ENCODE measurements at regions not wholly inside any gene's neighbourhood (a gene's known extent, or its start where the extent isn't known, plus 50 kb on each side); places are given as distances from the start of the nearest gene placed in this dataset.
"Not testable (repeated sequence)": the region's sequence is repeated elsewhere in the genome, so short reads cannot be mapped to it uniquely, and the experiment has no call there.

DNA sequence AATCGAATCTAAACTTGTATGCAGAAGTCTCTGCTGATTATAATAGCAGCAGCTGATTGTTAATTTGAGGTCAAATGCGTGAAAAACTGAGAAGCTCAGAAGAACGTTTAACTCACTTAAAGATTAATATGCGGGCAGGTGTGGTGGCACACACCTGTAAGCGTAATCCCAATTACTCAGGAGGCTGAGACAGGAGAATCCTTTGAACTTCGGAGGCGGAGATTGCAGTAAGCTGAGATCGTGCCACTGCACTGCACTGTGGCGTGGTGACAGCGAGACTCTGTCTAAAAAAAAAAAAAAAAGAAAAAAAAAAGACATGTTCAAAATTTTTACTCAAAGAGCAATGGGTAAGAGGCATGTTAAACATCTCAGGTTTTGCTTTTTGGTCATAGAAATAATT is 1370.8 kb downstream of the GRIK2 start:
- TF ChIP-seq, protein P1, sequence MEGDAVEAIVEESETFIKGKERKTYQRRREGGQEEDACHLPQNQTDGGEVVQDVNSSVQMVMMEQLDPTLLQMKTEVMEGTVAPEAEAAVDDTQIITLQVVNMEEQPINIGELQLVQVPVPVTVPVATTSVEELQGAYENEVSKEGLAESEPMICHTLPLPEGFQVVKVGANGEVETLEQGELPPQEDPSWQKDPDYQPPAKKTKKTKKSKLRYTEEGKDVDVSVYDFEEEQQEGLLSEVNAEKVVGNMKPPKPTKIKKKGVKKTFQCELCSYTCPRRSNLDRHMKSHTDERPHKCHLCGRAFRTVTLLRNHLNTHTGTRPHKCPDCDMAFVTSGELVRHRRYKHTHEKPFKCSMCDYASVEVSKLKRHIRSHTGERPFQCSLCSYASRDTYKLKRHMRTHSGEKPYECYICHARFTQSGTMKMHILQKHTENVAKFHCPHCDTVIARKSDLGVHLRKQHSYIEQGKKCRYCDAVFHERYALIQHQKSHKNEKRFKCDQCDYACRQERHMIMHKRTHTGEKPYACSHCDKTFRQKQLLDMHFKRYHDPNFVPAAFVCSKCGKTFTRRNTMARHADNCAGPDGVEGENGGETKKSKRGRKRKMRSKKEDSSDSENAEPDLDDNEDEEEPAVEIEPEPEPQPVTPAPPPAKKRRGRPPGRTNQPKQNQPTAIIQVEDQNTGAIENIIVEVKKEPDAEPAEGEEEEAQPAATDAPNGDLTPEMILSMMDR (IDR thresholded peaks at IDR 0.05; ENCODE audit: borderline replicate concordance, extremely low read depth, insufficient read depth): no peak
- Histone ChIP-seq H3K9me3 (ENCODE audit: control insufficient read depth in 2 of 3, insufficient read depth in 1 of 3, low read length in 3 of 3) (peaks cover 0 to 3% (median 0%) of the 10 kb centered on the region in 3 donors), H3K36me3 (ENCODE audit: control insufficient read depth in 2 of 3, insufficient read depth in 3 of 3, low read length in 3 of 3) (no peaks in the 10 kb centered on the region), H3K4me1 (ENCODE audit: control insufficient read depth in 2 of 3, insufficient read depth in 2 of 3, low read depth in 1 of 3, low read length in 3 of 3) (no peaks in the 10 kb centered on the region), H3K27me3 (ENCODE audit: control insufficient read depth, insufficient read depth, low read length) (no peaks in the 10 kb centered on the region), H3K9ac (ENCODE audit: low read length in 3 of 3) (no peak overlapping the region), H3K4me3 (ENCODE audit: low read length in 3 of 3) (no peak overlapping the region), H3K27ac (ENCODE audit: low read depth in 2 of 2, low read length in 2 of 2) (no peak overlapping the region)
- intact Hi-C loops (cut with DNase I): no loop called here
- DNase-seq (no peak), FAIRE-seq (no peak)

DNA sequence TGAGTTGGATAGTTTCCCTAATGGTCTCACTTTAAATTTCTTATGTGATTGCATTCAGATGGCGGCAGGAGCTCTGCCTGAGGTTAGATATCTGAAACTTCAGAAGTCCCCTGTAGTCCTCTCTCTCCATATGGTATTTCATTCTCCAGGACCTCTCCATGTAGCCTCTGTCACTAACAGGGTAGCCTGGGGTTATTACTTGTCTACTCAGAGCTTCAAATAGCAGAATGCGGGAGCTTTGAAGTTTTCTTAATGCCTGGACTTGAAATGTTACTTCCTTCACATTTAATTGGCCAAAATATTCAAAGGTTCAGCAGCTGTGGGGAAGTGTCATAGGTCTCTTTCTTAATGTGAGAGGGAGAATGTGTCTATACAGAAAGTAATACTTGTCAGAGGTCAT is 1370.4 kb downstream of the GRIK2 start:
- H3K9ac ChIP-seq (ENCODE audit: low read length in 3 of 3): no peak overlapping the region
- no peaks in the 10 kb centered on the region for H3K36me3 ChIP-seq (ENCODE audit: control insufficient read depth in 2 of 3, insufficient read depth in 3 of 3, low read length in 3 of 3)
- DNase-seq: no peak
- peaks cover 0 to 3% (median 0%) of the 10 kb centered on the region in 3 donors for H3K9me3 ChIP-seq (ENCODE audit: control insufficient read depth in 2 of 3, insufficient read depth in 1 of 3, low read length in 3 of 3)
- FAIRE-seq: no peak
- H3K4me1 ChIP-seq (ENCODE audit: control insufficient read depth in 2 of 3, insufficient read depth in 2 of 3, low read depth in 1 of 3, low read length in 3 of 3): no peaks in the 10 kb centered on the region
- H3K4me3 ChIP-seq (ENCODE audit: low read length in 3 of 3): no peak overlapping the region
- no peaks in the 10 kb centered on the region for H3K27me3 ChIP-seq (ENCODE audit: control insufficient read depth, insufficient read depth, low read length)
- TF ChIP-seq, protein P1 (IDR thresholded peaks at IDR 0.05; ENCODE audit: borderline replicate concordance, extremely low read depth, insufficient read depth): no peak
- H3K27ac ChIP-seq (ENCODE audit: low read depth in 2 of 2, low read length in 2 of 2): no peak overlapping the region
- intact Hi-C loops (cut with DNase I): no loop called here

- Histone ChIP-seq H3K4me1 (ENCODE audit: control insufficient read depth in 2 of 3, insufficient read depth in 2 of 3, low read depth in 1 of 3, low read length in 3 of 3) (no peaks in the 10 kb centered on the region), H3K27me3 (ENCODE audit: control insufficient read depth, insufficient read depth, low read length) (no peaks in the 10 kb centered on the region), H3K4me3 (ENCODE audit: low read length in 3 of 3) (no peak overlapping the region), H3K9ac (ENCODE audit: low read length in 3 of 3) (no peak overlapping the region), H3K27ac (ENCODE audit: low read depth in 2 of 2, low read length in 2 of 2) (no peak overlapping the region), H3K9me3 (ENCODE audit: control insufficient read depth in 2 of 3, insufficient read depth in 1 of 3, low read length in 3 of 3) (no peaks in the 10 kb centered on the region), H3K36me3 (ENCODE audit: control insufficient read depth in 2 of 3, insufficient read depth in 3 of 3, low read length in 3 of 3) (no peaks in the 10 kb centered on the region)
- DNase-seq: no peak
- TF ChIP-seq, protein P1 (IDR thresholded peaks at IDR 0.05; ENCODE audit: borderline replicate concordance, extremely low read depth, insufficient read depth): no peak
- intact Hi-C loops (cut with DNase I): no loop called here
- no peak for FAIRE-seq
These were observed 1368.4 kb downstream of the GRIK2 start for GRCh38 chr6:102761872-102762271.

GRCh38 chr6:102759415-102759814 is 1365.9 kb downstream of the GRIK2 start:
- Histone ChIP-seq H3K27ac (ENCODE audit: low read depth in 2 of 2, low read length in 2 of 2) (no peak overlapping the region), H3K9ac (ENCODE audit: low read length in 3 of 3) (no peak overlapping the region), H3K9me3 (ENCODE audit: control insufficient read depth in 2 of 3, insufficient read depth in 1 of 3, low read length in 3 of 3) (no peaks in the 10 kb centered on the region), H3K4me1 (ENCODE audit: control insufficient read depth in 2 of 3, insufficient read depth in 2 of 3, low read depth in 1 of 3, low read length in 3 of 3) (no peaks in the 10 kb centered on the region), H3K36me3 (ENCODE audit: control insufficient read depth in 2 of 3, insufficient read depth in 3 of 3, low read length in 3 of 3) (no peaks in the 10 kb centered on the region), H3K27me3 (ENCODE audit: control insufficient read depth, insufficient read depth, low read length) (no peaks in the 10 kb centered on the region), H3K4me3 (ENCODE audit: low read length in 3 of 3) (no peak overlapping the region)
- TF ChIP-seq, protein P1 (IDR thresholded peaks at IDR 0.05; ENCODE audit: borderline replicate concordance, extremely low read depth, insufficient read depth): no peak
- intact Hi-C loops (cut with DNase I): no loop called here
- no peak for FAIRE-seq
- no peak for DNase-seq

DNA sequence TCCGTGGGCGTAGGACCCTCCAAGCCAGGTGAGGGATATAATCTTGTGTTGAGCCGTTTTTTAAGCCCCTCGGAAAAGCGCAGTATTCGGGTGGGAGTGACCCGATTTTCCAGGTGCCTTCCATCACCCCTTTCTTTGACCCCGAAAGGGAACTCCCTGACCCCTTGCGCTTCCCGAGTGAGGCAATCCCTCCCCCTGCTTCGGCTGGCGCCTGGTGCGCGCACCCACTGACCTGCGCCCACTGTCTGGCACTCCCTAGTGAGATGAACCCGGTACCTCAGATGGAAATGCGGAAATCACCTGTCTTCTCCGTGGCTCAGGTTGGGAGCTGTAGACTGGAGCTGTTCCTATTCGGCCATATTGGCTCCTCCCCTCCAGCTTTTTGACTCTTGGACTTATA is 1365.0 kb downstream of the GRIK2 start:
- H3K4me1 ChIP-seq (ENCODE audit: control insufficient read depth in 2 of 3, insufficient read depth in 2 of 3, low read depth in 1 of 3, low read length in 3 of 3); H3K4me3 ChIP-seq (ENCODE audit: low read length in 3 of 3); FAIRE-seq: not testable (repeated sequence)

More for the DNA sequence above, 1365.0 kb downstream of the GRIK2 start:
- DNase-seq; H3K9me3 ChIP-seq (ENCODE audit: control insufficient read depth in 2 of 3, insufficient read depth in 1 of 3, low read length in 3 of 3); intact Hi-C loops (cut with DNase I); H3K27ac ChIP-seq (ENCODE audit: low read depth in 2 of 2, low read length in 2 of 2); H3K27me3 ChIP-seq (ENCODE audit: control insufficient read depth, insufficient read depth, low read length); H3K36me3 ChIP-seq (ENCODE audit: control insufficient read depth in 2 of 3, insufficient read depth in 3 of 3, low read length in 3 of 3); H3K9ac ChIP-seq (ENCODE audit: low read length in 3 of 3): not testable (repeated sequence)
